ENCODE measurements at regions not wholly inside any gene's neighbourhood (a gene's known extent, or its start where the extent isn't known, plus 50 kb on each side); places are given as distances from the start of the nearest gene placed in this dataset.

DNA sequence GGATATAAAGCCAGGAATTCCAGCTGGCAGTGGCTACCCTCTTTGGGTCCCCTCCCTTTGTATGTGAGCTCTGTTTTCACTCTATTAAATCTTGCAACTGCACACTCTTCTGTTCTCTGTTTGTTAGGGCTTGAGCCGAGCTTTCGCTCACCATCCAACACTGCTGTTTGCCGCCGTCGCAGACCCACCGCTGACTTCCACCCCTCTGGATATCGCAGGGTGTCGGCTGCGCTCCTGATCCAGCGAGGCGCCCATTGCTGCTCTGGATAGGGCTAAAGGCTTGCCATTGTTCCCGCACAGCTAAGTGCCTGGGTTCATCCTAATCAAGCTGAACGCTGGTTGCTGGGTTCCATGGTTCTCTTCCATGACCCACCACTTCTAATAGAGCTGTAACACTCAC lies 1433.5 kb upstream of the ADGRB3 start (continued):
- no peak for TF ChIP-seq IRF1 (CRISPR knock-in tag; IDR thresholded peaks at IDR 0.05; ENCODE audit: borderline replicate concordance)
- no peak for TF ChIP-seq CBX1 (IDR thresholded peaks at IDR 0.05; ENCODE audit: low read depth)
- no peak for TF ChIP-seq RFX1 (IDR thresholded peaks at IDR 0.05)
- no peak for TF ChIP-seq MTA2 (IDR thresholded peaks at IDR 0.05; ENCODE audit: low read depth)
- TF ChIP-seq CBX8 (IDR thresholded peaks at IDR 0.05; ENCODE audit: borderline replicate concordance, extremely low read depth, low read depth, low read length, poor library complexity, severe bottlenecking), result no peak
- TF ChIP-seq NFATC3 (IDR thresholded peaks at IDR 0.05), result no peak
- TF ChIP-seq, protein P1, sequence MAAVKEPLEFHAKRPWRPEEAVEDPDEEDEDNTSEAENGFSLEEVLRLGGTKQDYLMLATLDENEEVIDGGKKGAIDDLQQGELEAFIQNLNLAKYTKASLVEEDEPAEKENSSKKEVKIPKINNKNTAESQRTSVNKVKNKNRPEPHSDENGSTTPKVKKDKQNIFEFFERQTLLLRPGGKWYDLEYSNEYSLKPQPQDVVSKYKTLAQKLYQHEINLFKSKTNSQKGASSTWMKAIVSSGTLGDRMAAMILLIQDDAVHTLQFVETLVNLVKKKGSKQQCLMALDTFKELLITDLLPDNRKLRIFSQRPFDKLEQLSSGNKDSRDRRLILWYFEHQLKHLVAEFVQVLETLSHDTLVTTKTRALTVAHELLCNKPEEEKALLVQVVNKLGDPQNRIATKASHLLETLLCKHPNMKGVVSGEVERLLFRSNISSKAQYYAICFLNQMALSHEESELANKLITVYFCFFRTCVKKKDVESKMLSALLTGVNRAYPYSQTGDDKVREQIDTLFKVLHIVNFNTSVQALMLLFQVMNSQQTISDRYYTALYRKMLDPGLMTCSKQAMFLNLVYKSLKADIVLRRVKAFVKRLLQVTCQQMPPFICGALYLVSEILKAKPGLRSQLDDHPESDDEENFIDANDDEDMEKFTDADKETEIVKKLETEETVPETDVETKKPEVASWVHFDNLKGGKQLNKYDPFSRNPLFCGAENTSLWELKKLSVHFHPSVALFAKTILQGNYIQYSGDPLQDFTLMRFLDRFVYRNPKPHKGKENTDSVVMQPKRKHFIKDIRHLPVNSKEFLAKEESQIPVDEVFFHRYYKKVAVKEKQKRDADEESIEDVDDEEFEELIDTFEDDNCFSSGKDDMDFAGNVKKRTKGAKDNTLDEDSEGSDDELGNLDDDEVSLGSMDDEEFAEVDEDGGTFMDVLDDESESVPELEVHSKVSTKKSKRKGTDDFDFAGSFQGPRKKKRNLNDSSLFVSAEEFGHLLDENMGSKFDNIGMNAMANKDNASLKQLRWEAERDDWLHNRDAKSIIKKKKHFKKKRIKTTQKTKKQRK (IDR thresholded peaks at IDR 0.05; ENCODE audit: borderline replicate concordance, low read depth, low read length), result no peak
- TF ChIP-seq PCBP1 (IDR thresholded peaks at IDR 0.05; ENCODE audit: low read depth, low read length, poor library complexity, severe bottlenecking), result no peak
- no peak for TF ChIP-seq ETV1 (tag; conservative IDR thresholded peaks at IDR 0.05; ENCODE audit: low read depth)
- no peak for TF ChIP-seq POLR3G (IDR thresholded peaks at IDR 0.05; ENCODE audit: extremely low read depth, insufficient read length, insufficient replicate concordance)
- TF ChIP-seq, protein P2, sequence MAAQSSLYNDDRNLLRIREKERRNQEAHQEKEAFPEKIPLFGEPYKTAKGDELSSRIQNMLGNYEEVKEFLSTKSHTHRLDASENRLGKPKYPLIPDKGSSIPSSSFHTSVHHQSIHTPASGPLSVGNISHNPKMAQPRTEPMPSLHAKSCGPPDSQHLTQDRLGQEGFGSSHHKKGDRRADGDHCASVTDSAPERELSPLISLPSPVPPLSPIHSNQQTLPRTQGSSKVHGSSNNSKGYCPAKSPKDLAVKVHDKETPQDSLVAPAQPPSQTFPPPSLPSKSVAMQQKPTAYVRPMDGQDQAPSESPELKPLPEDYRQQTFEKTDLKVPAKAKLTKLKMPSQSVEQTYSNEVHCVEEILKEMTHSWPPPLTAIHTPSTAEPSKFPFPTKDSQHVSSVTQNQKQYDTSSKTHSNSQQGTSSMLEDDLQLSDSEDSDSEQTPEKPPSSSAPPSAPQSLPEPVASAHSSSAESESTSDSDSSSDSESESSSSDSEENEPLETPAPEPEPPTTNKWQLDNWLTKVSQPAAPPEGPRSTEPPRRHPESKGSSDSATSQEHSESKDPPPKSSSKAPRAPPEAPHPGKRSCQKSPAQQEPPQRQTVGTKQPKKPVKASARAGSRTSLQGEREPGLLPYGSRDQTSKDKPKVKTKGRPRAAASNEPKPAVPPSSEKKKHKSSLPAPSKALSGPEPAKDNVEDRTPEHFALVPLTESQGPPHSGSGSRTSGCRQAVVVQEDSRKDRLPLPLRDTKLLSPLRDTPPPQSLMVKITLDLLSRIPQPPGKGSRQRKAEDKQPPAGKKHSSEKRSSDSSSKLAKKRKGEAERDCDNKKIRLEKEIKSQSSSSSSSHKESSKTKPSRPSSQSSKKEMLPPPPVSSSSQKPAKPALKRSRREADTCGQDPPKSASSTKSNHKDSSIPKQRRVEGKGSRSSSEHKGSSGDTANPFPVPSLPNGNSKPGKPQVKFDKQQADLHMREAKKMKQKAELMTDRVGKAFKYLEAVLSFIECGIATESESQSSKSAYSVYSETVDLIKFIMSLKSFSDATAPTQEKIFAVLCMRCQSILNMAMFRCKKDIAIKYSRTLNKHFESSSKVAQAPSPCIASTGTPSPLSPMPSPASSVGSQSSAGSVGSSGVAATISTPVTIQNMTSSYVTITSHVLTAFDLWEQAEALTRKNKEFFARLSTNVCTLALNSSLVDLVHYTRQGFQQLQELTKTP (IDR thresholded peaks at IDR 0.05; ENCODE audit: low read depth in 1 of 2, partially characterized antibody in 2 of 2), result no peak
- no peak for TF ChIP-seq CBFA2T2 (conservative IDR thresholded peaks at IDR 0.05)
- no peak for TF ChIP-seq POU5F1 (IDR thresholded peaks at IDR 0.05; ENCODE audit: borderline replicate concordance, low read depth, low read length, partially characterized antibody)

All from K562 (cell line).